NCI-H2196 (cell line): ENCODE measurements at regions not wholly inside any gene's neighbourhood (a gene's known extent, or its start where the extent isn't known, plus 50 kb on each side); places are given as distances from the start of the nearest gene placed in this dataset.
"Not testable (repeated sequence)": the region's sequence is repeated elsewhere in the genome, so short reads cannot be mapped to it uniquely, and the experiment has no call there.

Source experiments
- DNase-seq: peaks from one replicate; lab custom pipeline; 2025; ENCODE audit not compliant: unreplicated experiment; lab: John Stamatoyannopoulos, UW

DNA sequence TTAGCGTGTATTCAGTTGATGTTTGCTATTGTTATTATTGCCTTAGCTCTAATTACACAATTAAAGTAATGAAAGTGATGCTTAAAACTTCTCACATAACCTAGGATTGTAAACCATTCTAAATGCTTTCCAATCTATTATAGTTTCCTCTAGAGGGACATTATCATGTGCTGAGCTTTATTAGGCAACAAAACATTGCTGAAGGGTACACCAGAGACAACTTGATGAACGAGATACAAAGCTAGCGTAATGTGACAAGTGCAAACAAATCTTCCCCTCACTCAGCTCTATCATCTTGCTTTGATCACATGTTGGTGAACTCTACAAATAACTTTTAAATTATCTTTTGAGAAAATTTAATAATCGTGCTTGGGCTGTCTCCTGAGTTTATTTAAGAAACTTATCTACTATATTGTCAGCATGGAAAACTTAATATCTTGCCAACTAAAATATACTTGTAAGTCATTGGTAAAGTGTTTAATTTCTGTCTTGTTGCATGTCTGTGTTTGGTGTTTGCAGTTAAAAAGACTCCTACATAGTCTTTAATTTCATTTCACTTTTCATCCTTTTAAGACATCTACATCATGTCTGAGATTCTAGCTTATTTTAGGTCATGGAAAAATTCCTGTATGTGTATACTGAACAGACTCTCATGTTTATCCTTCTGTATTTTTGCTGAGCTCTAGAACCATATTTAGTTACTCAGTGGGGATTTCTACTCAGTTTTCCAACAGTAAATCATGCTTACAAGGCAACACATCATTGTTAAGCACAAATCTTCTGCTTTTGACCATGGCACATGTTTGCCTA, 104.2 kb upstream of the ADAMTS5 start:
- no peak for DNase-seq

DNA sequence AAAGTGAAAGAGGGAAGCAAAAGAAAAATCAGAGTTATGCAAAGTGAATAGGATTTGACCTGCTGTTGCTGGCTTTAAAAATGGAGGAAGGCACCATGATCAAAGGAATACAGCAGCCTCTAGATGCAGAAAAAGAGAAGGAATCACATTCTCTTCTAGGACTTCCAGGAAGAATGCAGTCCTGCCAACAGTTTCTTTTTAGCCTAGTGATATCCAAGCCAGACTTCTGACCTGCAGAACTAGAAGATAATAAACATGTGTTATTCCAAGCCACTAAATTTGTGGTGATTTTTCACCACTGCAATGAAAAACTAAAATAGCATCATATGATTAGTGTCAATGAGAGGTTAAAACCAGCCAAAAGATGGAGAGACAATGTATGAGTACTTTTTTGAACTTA, 101.9 kb upstream of the ADAMTS5 start:
- DNase-seq: no peak

DNA sequence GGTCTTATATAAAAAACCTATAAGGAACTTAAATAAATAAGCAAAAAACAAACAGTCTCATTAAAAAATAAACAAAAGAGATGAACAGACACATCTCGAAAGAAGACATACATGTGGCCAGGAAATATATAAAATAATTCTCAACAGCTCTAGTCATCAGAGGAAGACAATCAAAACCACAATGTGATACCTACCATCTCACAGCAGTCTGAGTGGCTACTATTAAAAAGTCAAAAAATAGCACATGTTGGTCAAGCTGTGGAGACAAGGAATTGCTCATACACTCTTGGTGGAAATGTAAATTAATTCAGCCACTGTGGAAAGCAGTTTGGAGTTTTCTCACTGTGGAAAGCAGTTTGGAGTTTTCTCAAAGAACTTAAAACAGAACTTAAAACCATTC, 100.3 kb upstream of the ADAMTS5 start:
- DNase-seq: no peak

DNA sequence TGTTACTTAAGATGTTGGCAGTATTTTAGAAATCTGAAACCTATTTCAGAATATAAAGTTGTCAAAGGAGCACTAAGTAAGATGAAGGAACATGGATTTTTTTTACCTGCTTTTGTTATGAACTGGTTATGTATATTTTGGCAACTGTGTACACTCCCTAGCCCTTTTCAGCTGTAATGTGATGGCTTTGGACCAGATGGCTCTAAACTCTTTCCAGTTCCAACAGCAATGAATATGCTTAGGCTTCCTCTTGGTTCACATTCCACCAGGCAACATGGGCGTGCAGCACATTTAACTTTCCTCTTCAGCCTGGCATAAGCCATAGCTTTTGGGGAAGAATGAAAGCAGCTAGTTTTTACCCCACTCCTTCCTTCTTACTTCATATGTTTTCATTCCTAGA, 95.6 kb upstream of the ADAMTS5 start:
- DNase-seq: no peak

DNA sequence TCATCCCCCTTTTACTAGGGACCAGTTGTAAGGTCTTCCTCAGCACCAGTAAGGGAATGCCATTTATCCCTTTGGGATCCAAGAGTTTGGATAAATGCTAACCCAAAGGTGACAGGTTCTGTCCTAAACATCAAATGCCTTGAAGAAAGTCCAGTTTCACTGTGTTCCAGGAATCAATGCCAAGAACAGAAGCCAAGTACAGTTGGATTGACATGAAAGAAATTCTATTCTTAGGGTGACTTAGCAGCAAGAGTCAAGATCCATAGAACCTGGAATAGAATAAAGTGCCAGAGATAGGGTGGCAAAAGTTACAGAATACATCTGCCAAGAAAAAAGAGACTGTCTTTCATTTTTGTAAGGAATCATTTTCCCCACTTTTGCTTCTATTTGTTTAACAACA, 94.9 kb upstream of the ADAMTS5 start:
- DNase-seq: no peak

DNA sequence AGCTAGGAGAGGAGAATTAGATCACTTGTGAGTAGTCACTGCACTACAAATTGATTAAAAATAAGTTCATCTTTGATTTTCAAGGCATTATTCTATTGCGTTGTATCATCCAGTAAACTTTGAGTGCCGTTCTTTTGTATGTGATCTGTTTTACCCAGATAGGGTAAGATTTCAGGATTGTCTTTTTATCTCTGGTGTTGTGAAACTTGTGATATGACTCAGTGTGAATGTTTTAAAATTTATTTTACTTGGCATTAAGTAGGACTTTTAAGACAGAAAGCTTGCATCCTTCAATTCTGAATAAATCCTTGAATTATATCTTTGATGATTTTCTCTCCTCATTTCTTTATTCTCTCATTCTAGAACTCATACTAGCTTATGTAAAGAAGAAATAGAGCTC, 93.3 kb upstream of the ADAMTS5 start:
- DNase-seq: no peak

DNA sequence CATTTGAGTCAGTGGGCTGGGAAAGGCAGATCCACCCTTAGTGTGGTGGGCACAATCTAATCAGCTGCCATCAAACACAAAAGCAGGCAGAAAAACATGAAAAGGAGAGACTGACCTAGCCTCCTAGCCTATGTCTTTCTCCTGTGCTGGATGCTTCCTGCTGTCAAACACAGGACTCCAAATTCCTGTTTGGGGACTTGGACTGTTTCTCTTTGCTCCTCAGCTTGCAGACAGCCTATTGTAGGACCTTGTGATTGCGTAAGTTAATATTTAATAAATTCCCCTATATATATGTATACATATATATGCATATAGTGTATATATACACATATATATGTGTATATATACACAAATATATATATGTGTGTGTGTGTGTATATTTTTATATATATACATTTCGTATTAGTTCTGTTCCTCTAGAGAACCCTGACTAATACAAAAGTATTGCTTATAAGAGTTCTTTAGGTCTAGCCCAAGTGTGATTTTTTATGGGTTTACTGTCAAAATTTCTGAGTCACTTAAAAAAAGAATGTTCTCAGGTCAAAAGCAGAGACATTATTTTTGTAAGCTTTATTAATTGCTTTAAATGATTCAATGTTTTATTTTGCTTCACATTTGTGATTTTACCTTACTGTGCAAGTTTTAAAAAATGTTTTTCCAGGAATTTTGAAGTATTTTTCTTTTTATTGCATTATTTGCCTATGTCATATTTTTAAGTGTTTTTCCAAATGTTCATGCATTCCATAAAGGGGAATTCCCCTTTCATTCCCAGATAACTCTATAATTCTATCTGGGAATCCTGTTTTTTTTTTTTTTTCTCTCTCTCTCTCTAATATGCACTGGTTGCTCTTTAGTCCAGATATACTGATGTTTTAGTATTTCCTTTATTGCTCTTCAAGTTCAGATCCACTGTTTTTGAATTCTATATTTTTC, 92.1 kb upstream of the ADAMTS5 start:
- no peak for DNase-seq

DNA sequence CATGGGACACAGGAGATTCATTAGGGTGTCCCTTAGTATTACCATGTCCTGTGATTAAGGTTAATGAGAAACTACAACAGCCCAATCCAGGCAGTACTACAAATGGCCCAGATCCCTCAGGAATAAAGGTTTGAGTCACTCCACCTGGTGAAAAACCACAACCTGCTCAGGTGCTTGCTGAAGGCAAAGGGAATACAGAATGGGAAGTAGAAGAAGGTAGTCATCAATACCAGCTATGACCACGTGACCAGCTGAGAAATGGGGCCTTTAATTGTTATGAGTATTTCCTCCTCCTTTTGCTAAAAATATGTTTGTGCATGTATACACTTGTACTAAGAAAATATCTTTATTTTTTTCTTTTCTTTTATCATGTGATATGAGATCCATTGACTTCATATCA, 91.1 kb upstream of the ADAMTS5 start:
- DNase-seq: no peak

DNA sequence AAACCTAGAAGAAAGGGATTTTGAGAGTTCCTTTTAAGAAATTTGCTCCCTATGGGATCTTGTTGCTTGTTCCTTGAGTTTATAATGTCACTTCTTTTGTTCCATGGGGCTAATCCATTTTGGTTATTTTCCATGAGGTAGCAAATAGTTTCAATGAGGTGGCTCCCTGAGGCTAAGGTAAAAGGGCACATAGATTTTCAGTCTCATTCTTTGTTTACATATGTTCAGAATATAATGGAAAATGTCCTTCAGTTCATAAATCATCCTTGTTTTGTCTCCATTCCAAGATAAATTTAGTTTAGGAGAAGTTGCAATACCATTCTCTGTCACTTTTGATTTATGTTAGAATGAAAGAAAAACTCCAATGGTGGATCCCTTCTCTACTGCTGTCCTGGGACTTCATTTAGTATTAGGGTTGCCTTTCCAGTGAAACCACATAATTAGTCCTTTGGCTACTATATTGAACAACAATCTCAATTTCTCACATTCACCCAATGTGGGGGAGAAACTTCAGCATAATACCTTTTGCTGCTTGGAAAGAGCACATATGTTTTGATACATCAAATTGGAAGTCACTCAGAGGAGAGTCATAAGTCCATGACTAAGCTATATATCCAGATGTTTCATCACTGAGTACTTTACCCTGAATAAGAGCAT, 80.9 kb upstream of the ADAMTS5 start:
- no peak for DNase-seq

DNA sequence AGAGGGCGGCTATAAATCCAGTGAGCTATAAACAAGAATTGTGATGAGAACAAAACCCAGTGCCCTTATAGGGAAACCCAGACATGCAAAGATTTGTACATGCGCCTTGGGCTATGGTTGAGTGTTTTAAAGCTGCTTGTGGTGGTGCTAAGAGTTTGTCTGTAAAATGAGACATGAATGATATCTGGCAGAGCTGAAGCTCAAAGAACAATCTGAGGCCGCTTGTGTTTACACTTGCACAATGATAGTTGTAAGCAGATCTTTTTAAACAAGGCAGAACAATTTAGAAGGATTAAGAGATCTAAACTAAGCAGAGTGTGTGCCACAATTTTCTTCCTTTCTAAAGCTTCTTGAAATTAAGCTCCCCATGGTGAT, 80.4 kb upstream of the ADAMTS5 start:
- DNase-seq: no peak

DNA sequence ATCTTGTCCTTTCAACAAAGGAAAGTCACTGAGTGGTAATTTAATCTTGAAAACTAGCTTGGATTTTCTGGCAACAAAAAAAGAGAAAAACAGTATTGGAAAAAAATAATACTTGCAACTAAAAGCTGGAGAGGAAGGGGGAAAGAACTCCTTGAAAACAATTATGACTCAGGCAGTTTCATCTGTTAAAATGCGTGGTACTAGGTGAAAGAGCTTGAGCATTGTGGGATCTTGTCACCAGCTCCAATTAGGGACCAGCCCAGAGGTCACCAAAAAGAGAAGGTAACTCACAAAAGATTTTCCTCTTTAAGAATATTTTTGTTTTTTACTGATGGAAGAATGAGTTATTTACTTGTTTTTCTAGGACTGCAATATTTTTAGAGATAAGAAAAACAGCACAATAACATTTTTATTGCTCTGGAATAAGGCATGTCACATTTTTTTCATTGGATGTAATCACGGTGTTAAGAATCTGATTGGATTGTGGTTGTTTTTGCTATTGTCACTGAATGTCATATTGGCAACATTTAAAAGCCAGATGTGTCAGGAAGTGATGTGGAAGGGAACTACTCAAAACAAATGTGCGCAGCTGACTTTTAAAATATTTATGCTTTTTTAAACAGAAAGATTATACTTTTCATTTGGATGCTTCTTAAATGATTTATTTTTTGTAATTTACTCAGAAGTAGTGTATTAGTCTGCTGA, 78.5 kb upstream of the ADAMTS5 start:
- no peak for DNase-seq

DNA sequence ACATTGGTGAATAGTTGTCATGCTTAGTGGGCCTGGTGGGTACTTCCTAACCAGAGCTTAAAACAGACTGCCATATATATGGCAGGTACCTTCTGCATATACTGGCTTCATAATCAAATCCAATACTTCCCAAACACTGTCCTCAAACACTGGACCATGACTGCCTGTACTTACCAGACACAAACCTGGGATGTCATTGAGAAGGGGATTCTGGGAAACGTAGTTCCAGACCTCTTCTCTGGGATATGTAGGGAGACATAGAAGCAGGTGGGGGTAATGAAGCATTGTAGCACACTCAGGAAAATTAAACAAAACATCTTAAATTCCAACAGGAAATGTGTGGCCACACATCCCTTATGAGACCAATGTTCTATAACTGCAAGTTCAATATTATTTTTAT, 76.5 kb upstream of the ADAMTS5 start:
- no peak for DNase-seq

DNA sequence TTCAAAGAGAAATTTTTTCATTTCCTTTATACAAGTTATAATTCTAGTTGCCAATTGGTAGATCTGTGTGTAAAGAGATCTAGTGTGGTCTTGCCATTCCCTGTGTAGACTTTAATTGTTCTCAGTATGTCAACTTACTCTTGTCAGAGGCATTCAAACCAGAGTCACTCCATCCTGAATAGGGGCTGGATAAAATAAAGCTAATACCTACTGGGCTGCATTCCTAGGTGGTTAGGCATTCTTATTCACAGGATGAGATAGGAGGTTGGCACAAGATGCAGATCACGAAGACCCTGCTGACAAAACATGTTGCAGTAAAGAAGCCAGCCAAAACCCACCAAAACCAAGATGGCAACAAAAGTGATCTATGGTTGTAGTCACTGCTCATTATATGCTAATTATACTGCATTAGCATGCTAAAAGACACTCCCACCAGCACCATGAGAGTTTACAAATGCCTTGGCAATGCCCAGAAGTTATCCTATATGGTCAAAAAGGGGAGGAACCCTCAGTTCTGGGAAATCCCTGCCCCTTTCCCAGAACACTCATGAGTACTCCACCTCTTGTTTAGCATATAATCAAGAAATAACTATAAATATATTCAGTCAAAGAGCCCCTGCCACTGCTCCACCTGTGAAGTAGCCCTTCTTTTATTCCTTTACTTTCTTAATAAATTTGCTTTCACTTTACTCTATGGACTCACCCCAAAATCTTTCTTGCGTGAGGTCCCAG, 74.0 kb upstream of the ADAMTS5 start:
- no peak for DNase-seq

DNA sequence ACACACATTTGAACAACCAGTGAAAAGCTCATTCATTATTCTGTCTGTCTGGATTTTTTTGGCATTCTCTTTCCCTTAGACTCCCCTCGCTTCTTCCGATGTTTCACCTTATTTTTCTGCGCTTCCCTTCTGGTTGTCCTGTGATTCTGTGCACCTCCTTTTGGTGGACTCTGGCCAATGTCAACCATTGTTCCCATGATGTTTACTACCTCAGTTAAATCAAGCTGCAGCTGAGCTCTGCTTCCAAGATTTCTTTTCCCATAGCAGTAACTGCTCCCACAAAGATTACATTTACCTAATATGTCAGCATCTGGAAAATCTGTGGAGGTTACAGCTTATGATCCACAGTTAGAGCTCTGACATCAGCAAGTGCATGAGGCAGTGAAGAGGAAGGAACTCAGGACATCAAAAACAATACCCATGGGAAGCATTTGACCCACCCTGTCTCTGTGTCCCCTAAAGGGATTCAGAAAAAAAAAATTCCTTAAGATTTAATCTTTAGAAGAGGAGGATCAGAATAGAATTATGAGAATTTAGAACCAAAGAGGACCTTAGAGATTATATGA, 69.9 kb upstream of the ADAMTS5 start:
- no peak for DNase-seq

DNA sequence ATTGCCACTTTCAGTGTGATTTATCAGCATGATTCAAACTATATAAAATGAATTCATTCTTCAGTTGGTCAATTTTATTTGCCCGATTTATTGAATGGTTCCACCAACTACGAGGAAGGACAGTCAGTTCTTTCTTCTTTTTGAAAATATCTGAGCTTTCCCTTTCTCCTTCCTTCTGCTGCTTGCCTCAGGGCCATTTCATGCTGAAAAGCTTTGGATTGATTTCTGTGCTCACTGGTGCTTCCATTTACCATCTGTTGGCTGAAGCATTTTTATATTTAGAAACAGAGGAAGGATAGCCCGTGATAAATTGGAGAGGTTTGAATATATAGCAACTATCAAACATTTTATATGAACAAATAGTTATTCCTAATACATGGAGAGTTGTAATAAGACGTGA, 68.9 kb upstream of the ADAMTS5 start:
- no peak for DNase-seq

DNA sequence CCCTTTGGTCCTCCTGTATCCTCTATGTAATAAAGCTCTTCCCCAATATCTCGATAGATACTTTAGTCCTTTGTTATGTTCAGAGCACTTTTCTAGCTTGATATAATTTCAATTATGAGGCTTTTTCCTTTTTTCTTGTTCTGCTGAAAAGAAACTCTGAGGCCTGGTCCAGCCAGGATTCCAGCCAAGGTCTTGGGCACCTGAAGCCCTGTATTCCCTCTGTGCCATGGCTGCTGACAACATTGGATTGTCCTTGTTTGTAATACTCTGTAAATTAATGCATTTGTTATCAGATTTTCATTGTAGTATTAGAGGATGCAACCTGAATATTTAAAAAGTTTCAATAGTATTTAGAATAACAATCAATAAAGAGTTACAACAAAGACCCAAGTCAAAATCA, 67.9 kb upstream of the ADAMTS5 start:
- DNase-seq: no peak

DNA sequence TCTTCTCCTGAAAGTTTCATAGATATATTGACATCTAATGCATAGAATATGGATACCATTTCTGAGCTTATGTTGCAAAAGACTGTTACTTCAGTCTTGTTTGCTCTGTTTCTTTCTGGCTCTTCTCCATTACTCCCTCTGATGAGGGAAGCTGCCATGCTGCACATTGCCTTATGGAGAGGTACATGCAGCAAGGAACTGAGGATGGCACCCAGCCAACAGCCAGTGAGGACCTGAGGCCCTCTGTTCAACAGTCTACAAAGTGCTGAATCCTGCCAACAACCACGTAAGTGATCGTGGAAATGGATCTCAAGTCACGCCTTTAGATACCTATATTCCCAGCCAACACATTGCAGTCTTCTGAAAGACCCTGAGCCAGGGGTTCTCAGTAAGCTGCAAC, 66.6 kb upstream of the ADAMTS5 start:
- DNase-seq: no peak

DNA sequence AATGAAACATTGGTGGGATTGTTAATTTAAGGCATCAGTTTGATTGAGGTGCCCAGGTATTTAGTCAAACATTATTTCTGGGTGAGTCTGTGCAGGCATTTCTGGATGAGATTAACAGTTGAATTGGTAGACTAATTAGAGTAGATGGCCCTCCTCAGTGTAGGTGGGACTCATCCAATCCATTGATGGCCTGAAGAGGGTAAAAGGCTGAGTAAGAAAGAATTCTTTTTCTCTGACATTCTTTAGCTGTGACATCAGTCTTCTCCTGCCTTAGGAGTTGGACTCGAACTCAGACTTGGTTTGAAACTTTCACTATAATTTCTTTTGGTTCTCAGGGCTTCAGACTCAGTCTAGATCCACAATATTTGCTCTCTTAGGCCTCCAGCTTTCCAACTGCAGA, 59.6 kb upstream of the ADAMTS5 start:
- no peak for DNase-seq

DNA sequence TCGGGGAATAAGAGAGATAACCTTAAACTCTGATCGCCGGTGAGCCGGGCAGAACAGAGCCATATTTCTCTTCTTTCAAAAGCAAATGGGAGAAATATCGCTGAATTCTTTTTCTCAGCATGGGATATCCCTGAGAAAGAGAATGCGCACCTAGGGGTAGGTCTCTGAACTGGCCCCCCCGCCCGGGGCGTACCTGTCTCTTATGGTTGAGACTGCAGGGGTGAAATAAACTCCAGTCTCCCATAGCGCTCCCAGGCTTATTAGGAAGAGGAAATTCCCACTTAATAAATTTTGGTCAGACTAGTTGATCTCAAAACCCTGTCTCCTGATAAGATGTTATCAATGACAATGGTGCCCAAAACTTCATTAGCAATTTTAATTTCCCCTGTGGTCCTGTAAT, 58.8 kb upstream of the ADAMTS5 start:
- not testable (repeated sequence) for DNase-seq

DNA sequence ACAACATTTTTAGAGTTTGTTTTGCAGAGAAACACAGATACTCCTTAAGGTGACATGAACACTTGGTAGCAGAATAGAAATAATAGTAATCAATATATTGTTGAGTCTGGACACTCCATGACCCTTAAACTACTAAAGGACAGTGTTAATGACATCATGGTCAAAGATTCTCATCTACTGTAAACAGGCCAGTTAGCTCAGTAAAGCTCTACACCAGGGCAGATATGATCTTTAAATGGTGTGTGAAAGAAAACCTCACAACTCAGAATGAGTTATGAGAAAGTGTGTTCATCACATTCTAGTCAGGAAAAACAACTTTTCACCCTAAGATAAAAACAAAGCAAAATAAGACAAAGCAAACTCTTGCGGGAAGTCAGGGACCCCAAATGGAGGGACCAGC, 58.1 kb upstream of the ADAMTS5 start:
- no peak for DNase-seq
